Tibial nerve (tissue), 4 donors: ENCODE measurements at regions not wholly inside any gene's neighbourhood (a gene's known extent, or its start where the extent isn't known, plus 50 kb on each side); places are given as distances from the start of the nearest gene placed in this dataset.

Experiments
- EP300 ChIP-seq, 2 donors: sonication (generic); formaldehyde crosslinking; IDR thresholded peaks; one replicate each; pipeline ENCODE4 v1.6.1; 2017; ENCODE audit warnings: antibody characterized with exemption in 2 of 2, mild to moderate bottlenecking in 1 of 2
- POLR2A ChIP-seq, 2 donors: fragments of 450-650 bp; IDR thresholded peaks; one replicate each; pipeline ENCODE4 v1.6.1; 2017; ENCODE audit warnings: antibody characterized with exemption in 2 of 2, mild to moderate bottlenecking in 2 of 2, moderate library complexity in 2 of 2
- TF ChIP-seq, protein P1 (sequence below), 5 experiments: fragments of 200-600 bp in 3 of 5; fragments of 450-650 bp in 2 of 5; sonication (generic) in 3 of 5; IDR thresholded peaks; one replicate each; pipeline ENCODE4 v1.5.1; 2016 to 2019; ENCODE audit warnings: antibody characterized with exemption in 5 of 5, mild to moderate bottlenecking in 3 of 5, moderate library complexity in 2 of 5

DNA sequence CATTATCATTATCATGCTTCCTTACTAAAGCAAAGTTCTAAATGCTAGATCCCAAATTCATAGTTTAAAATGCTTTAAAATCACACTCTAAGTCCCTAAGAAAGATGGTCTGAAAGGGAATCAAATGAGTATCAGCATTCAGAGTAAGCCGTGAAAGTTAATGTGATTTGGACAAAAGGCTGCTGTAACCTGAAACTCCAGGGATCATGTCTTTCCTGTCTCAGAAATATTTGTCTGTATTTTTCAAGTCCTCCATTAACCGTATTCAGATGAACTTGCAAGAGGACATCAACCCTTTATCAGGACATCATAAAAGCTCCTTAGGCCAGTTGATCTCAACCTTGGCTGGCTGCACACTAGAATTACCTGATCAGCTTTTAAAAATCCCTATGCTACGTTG, 324.3 kb upstream of the PKDCC start:
- TF ChIP-seq, protein P1, sequence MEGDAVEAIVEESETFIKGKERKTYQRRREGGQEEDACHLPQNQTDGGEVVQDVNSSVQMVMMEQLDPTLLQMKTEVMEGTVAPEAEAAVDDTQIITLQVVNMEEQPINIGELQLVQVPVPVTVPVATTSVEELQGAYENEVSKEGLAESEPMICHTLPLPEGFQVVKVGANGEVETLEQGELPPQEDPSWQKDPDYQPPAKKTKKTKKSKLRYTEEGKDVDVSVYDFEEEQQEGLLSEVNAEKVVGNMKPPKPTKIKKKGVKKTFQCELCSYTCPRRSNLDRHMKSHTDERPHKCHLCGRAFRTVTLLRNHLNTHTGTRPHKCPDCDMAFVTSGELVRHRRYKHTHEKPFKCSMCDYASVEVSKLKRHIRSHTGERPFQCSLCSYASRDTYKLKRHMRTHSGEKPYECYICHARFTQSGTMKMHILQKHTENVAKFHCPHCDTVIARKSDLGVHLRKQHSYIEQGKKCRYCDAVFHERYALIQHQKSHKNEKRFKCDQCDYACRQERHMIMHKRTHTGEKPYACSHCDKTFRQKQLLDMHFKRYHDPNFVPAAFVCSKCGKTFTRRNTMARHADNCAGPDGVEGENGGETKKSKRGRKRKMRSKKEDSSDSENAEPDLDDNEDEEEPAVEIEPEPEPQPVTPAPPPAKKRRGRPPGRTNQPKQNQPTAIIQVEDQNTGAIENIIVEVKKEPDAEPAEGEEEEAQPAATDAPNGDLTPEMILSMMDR (IDR thresholded peaks at IDR 0.05), result no peak
- TF ChIP-seq POLR2A (IDR thresholded peaks at IDR 0.05) (no peak), EP300 (IDR thresholded peaks at IDR 0.05) (no peak)
